K562 (cell line): ENCODE measurements at regions not wholly inside any gene's neighbourhood (a gene's known extent, or its start where the extent isn't known, plus 50 kb on each side); places are given as distances from the start of the nearest gene placed in this dataset.

Experiments
- EP300 ChIP-seq: IDR thresholded peaks from 2 replicates; pipeline ENCODE4 v1.6.1; 2012; ENCODE audit warnings: low read length, improper control_type of control experiment
- GATAD2A ChIP-seq: fragments of 450-650 bp; IDR thresholded peaks from 2 replicates; pipeline ENCODE4 v1.6.1; 2017
- HDAC1 ChIP-seq, 2 experiments: fragments of 450-650 bp; IDR thresholded peaks; 2 replicates each; pipeline ENCODE4 v1.6.1; 2016 to 2017; ENCODE audit warnings: inconsistent platforms in 1 of 2, mild to moderate bottlenecking in 1 of 2, moderate library complexity in 1 of 2
- HMGN3 ChIP-seq: IDR thresholded peaks from 2 replicates; pipeline ENCODE4 v1.6.1; 2011; ENCODE audit warnings: borderline replicate concordance, low read depth, mild to moderate bottlenecking, mixed read lengths, low read length; ENCODE audit not compliant: insufficient read length; ENCODE audit errors: extremely low read depth
- NRF1 ChIP-seq, 2 experiments: fragments of 450-650 bp; IDR thresholded peaks in 1 of 2; conservative IDR thresholded peaks in 1 of 2; 2 replicates each; pipeline ENCODE4 v1.6.1; 2014; ENCODE audit warnings: mild to moderate bottlenecking in 2 of 2
- PKNOX1 ChIP-seq: fragments of 450-650 bp; IDR thresholded peaks from 2 replicates; pipeline ENCODE4 v1.6.1; 2016
- REST ChIP-seq, 2 experiments: fragments of 450-650 bp; formaldehyde crosslinking in 1 of 2; IDR thresholded peaks; 2 replicates each; pipeline versions ENCODE4 v1.4.0 to v1.6.1; 2014 to 2020; ENCODE audit warnings: mild to moderate bottlenecking in 2 of 2, borderline replicate concordance in 1 of 2, low read depth in 1 of 2
- RNF2 ChIP-seq: sonication (generic); IDR thresholded peaks from 2 replicates; pipeline ENCODE4 v1.6.1; 2016
- ZBTB7A ChIP-seq: IDR thresholded peaks from 2 replicates; pipeline ENCODE4 v1.6.1; 2011; ENCODE audit warnings: low read depth, mild to moderate bottlenecking, low read length, moderate library complexity, borderline replicate concordance; ENCODE audit not compliant: control insufficient read depth
- ZNF263 ChIP-seq: sonication (generic); formaldehyde crosslinking; IDR thresholded peaks from 2 replicates; pipeline ENCODE4 v1.8.0; 2022; ENCODE audit warnings: mild to moderate bottlenecking, missing genetic modification reagents, borderline replicate concordance
- ZNF3 ChIP-seq: fragments of 250-450 bp; sonication (Bioruptor Pico); IDR thresholded peaks from 2 replicates; pipeline ENCODE4 v1.5.0; 2021; ENCODE audit warnings: mild to moderate bottlenecking, moderate library complexity

- TF ChIP-seq ZBTB7A (no peak), EP300 (no peak), GATAD2A (no peak), ZNF3 (CRISPR knock-in tag) (no peak), PKNOX1 (no peak), ZNF263 (CRISPR knock-in tag) (no peak), HMGN3 (no peak), REST (IDR thresholded peaks at IDR 0.05; ENCODE audit: borderline replicate concordance) (no peak), REST (CRISPR knock-in tag; IDR thresholded peaks at IDR 0.05; ENCODE audit: low read depth) (no peak), HDAC1 (IDR thresholded peaks at IDR 0.05) (no peak), NRF1 (conservative IDR thresholded peaks at IDR 0.05 in 1 of 2, IDR thresholded peaks at IDR 0.05 in 1 of 2) (no peak), RNF2 (no peak)
Measured at GRCh38 chr1:60599574-60599973, 482.8 kb upstream of the NFIA start.
